Kidney (tissue), 13 donors: ENCODE measurements at regions not wholly inside any gene's neighbourhood (a gene's known extent, or its start where the extent isn't known, plus 50 kb on each side); places are given as distances from the start of the nearest gene placed in this dataset.
A peak's percentile ranks its signal among the peaks of the same experiment; 100 is the strongest.

Experiments
- DNase-seq, 5 donors: peaks; one replicate each; pipeline ENCODE4 v3.0.0-alpha.2; 2013 to 2020
- FAIRE-seq: peaks from 2 replicates; lab custom pipeline; 2012; peaks lifted over from hg19 to GRCh38; lab: Jason Lieb, UNC
- H3K27ac ChIP-seq, 2 donors: one replicate each; pipeline ENCODE4 v1.7.0; 2013; ENCODE audit warnings: low read depth in 2 of 2, low read length in 2 of 2, inconsistent platforms in 1 of 2
- H3K27me3 ChIP-seq: one replicate; pipeline ENCODE4 v1.7.1; 2013; ENCODE audit warnings: low read length, inconsistent platforms; ENCODE audit not compliant: control insufficient read depth, insufficient read depth
- H3K36me3 ChIP-seq, 3 donors: one replicate each; pipeline versions ENCODE4 v1.7.0 to v1.7.1; 2013; ENCODE audit warnings: low read length in 3 of 3, control low read depth in 1 of 3, inconsistent platforms in 1 of 3; ENCODE audit not compliant: insufficient read depth in 3 of 3, control insufficient read depth in 2 of 3
- H3K4me1 ChIP-seq, 3 donors: one replicate each; pipeline versions ENCODE4 v1.7.0 to v1.7.1; 2013; ENCODE audit warnings: low read length in 3 of 3, inconsistent platforms in 1 of 3, low read depth in 1 of 3; ENCODE audit not compliant: control insufficient read depth in 2 of 3, insufficient read depth in 2 of 3
- H3K4me3 ChIP-seq, 3 donors: one replicate each; pipeline versions ENCODE4 v1.7.0 to v1.8.1; 2013; ENCODE audit warnings: low read length in 3 of 3, control low read depth in 1 of 3, inconsistent platforms in 1 of 3
- H3K9ac ChIP-seq, 3 donors: one replicate each; pipeline versions ENCODE4 v1.7.0 to v1.7.1; 2013; ENCODE audit warnings: low read length in 3 of 3, control low read depth in 1 of 3, inconsistent platforms in 1 of 3
- H3K9me3 ChIP-seq, 3 donors: one replicate each; pipeline versions ENCODE4 v1.7.0 to v1.7.1; 2013; ENCODE audit warnings: low read length in 3 of 3, control low read depth in 1 of 3, inconsistent platforms in 1 of 3; ENCODE audit not compliant: control insufficient read depth in 2 of 3, insufficient read depth in 1 of 3
- CTCF ChIP-seq: IDR thresholded peaks from 3 replicates; pipeline ENCODE4 v1.5.1; 2012; ENCODE audit warnings: mild to moderate bottlenecking, moderate library complexity, borderline replicate concordance; ENCODE audit not compliant: insufficient read depth; ENCODE audit errors: extremely low read depth
- intact Hi-C: fragments of 100-400 bp; cut with DNase I; formaldehyde crosslinking; loops from one replicate; pipeline ENCODE4 v1.11.1; 2022
- donor health status: control.
- donor health status: control.
- donor health status: control.
- donor health status: control.
- donor health status: control.
- donor health status: DM: yes; HTN: yes; CAD: no.
- donor health status: Normal renal cell carcinoma (clear cell type).

GRCh38 chr16:55039042-55039441, 108.4 kb downstream of the IRX5 start:
- FAIRE-seq (no peak), DNase-seq (no peak)
- intact Hi-C loops, result no loop called here
- Histone ChIP-seq H3K27ac (no peak overlapping the region), H3K4me1 (no peaks in the 10 kb centered on the region), H3K36me3 (no peaks in the 10 kb centered on the region), H3K9me3 (no peaks in the 10 kb centered on the region), H3K4me3 (no peak overlapping the region), H3K9ac (no peak overlapping the region), H3K27me3 (no peaks in the 10 kb centered on the region)
- TF ChIP-seq CTCF, result no peak

GRCh38 chr16:55039511-55039910, 108.8 kb downstream of the IRX5 start:
- no peak for TF ChIP-seq CTCF
- FAIRE-seq (no peak), DNase-seq (no peak)
- H3K27ac ChIP-seq, result no peak overlapping the region
- no peak overlapping the region for H3K9ac ChIP-seq
- H3K4me1 ChIP-seq, result no peaks in the 10 kb centered on the region
- no peaks in the 10 kb centered on the region for H3K36me3 ChIP-seq
- intact Hi-C loops, result no loop called here
- no peaks in the 10 kb centered on the region for H3K27me3 ChIP-seq
- H3K9me3 ChIP-seq, result no peaks in the 10 kb centered on the region
- no peak overlapping the region for H3K4me3 ChIP-seq

GRCh38 chr16:55039931-55040330, 109.3 kb downstream of the IRX5 start:
- no peak overlapping the region for H3K9ac ChIP-seq
- H3K4me1 ChIP-seq, result no peaks in the 10 kb centered on the region
- H3K36me3 ChIP-seq, result no peaks in the 10 kb centered on the region
- peak in 1 of 5 donors; percentile 21 for DNase-seq
- no peaks in the 10 kb centered on the region for H3K9me3 ChIP-seq
- intact Hi-C loops, result no loop called here
- no peak overlapping the region for H3K27ac ChIP-seq
- no peak for TF ChIP-seq CTCF
- no peaks in the 10 kb centered on the region for H3K27me3 ChIP-seq
- no peak overlapping the region for H3K4me3 ChIP-seq
- no peak for FAIRE-seq
